ENCODE measurements at regions not wholly inside any gene's neighbourhood (a gene's known extent, or its start where the extent isn't known, plus 50 kb on each side); places are given as distances from the start of the nearest gene placed in this dataset.

DNA sequence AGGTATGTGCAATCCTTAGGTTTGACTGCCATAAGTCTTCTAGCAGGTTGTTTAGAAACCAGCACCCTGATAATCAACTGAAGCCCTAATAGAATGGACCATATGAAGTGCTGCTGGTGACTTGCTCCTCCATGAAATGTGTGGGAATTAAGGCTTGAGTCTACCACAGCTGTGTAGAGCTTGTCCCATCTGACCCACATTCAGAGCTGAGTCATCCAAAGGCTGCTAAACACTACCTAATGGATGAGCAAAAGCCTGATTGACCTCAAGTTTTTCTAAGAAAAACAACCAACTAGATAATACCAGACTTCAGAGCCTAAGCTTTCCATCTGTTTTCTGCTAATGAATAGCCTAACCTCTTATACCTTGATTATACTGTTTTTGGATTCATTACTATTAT, 120.3 kb upstream of the MOCS1 start:
- no peak for TF ChIP-seq REST (IDR thresholded peaks at IDR 0.05)
- no peak for TF ChIP-seq ZBTB33 (IDR thresholded peaks at IDR 0.05)
- no peak for TF ChIP-seq FOXA1 (IDR thresholded peaks at IDR 0.05)
- TF ChIP-seq, protein P1, sequence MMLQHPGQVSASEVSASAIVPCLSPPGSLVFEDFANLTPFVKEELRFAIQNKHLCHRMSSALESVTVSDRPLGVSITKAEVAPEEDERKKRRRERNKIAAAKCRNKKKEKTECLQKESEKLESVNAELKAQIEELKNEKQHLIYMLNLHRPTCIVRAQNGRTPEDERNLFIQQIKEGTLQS (IDR thresholded peaks at IDR 0.05) = no peak
- TF ChIP-seq FOXA2 (IDR thresholded peaks at IDR 0.05) = no peak
- TF ChIP-seq RXRA (IDR thresholded peaks at IDR 0.05) = no peak
- no peak for TF ChIP-seq MAX (IDR thresholded peaks at IDR 0.05)
- TF ChIP-seq CTCF (IDR thresholded peaks at IDR 0.05; ENCODE audit: low read depth, low read length, missing input control) = no peak
- TF ChIP-seq SP1 (IDR thresholded peaks at IDR 0.05) = no peak
- no peak for TF ChIP-seq GABPA (IDR thresholded peaks at IDR 0.05 in 1 of 2, conservative IDR thresholded peaks at IDR 0.05 in 1 of 2)
- no peak for TF ChIP-seq HNF4G (IDR thresholded peaks at IDR 0.05)
- no peak for TF ChIP-seq RAD21 (IDR thresholded peaks at IDR 0.05)
- Histone ChIP-seq H3K9me3 (ENCODE audit: control insufficient read depth in 4 of 4, low read length in 3 of 4) (no peaks in the 10 kb centered on the region), H3K4me1 (ENCODE audit: control insufficient read depth in 4 of 4, insufficient read depth in 4 of 4, low read length in 3 of 4) (no peaks in the 10 kb centered on the region), H3K9ac (ENCODE audit: low read depth in 1 of 2, low read length in 2 of 2) (no peak overlapping the region), H3K27ac (ENCODE audit: low read depth in 1 of 2, low read length in 2 of 2) (no peak overlapping the region), H3K4me3 (ENCODE audit: low read depth in 1 of 3, low read length in 3 of 3) (no peak overlapping the region), H3K27me3 (ENCODE audit: control insufficient read depth in 4 of 4, insufficient read depth in 4 of 4, low read length in 3 of 4) (no peaks in the 10 kb centered on the region), H3K36me3 (ENCODE audit: control insufficient read depth in 4 of 4, insufficient read depth in 3 of 4, low read depth in 1 of 4, low read length in 3 of 4) (no peaks in the 10 kb centered on the region)
- DNase-seq (ENCODE audit: low spot score) = no peak

GRCh38 chr6:40054186-40054585, 119.9 kb upstream of the MOCS1 start:
- no peaks in the 10 kb centered on the region for H3K27me3 ChIP-seq (ENCODE audit: control insufficient read depth in 4 of 4, insufficient read depth in 4 of 4, low read length in 3 of 4)
- no peak overlapping the region for H3K9ac ChIP-seq (ENCODE audit: low read depth in 1 of 2, low read length in 2 of 2)
- DNase-seq (ENCODE audit: low spot score) = no peak
- no peak overlapping the region for H3K27ac ChIP-seq (ENCODE audit: low read depth in 1 of 2, low read length in 2 of 2)
- TF ChIP-seq CTCF (IDR thresholded peaks at IDR 0.05; ENCODE audit: low read depth, low read length, missing input control) (no peak), FOXA1 (IDR thresholded peaks at IDR 0.05) (no peak), RAD21 (IDR thresholded peaks at IDR 0.05) (no peak)
- TF ChIP-seq, protein P1 (IDR thresholded peaks at IDR 0.05) = no peak
- no peaks in the 10 kb centered on the region for H3K36me3 ChIP-seq (ENCODE audit: control insufficient read depth in 4 of 4, insufficient read depth in 3 of 4, low read depth in 1 of 4, low read length in 3 of 4)
- no peaks in the 10 kb centered on the region for H3K4me1 ChIP-seq (ENCODE audit: control insufficient read depth in 4 of 4, insufficient read depth in 4 of 4, low read length in 3 of 4)
- H3K9me3 ChIP-seq (ENCODE audit: control insufficient read depth in 4 of 4, low read length in 3 of 4) = no peaks in the 10 kb centered on the region
- no peak overlapping the region for H3K4me3 ChIP-seq (ENCODE audit: low read depth in 1 of 3, low read length in 3 of 3)
- 77% methylated on average over 2 of the region's 2 CpGs for WGBS
